Head of caudate nucleus (tissue), 42 donors: ENCODE measurements at regions not wholly inside any gene's neighbourhood (a gene's known extent, or its start where the extent isn't known, plus 50 kb on each side); places are given as distances from the start of the nearest gene placed in this dataset.
"Not testable (repeated sequence)": the region's sequence is repeated elsewhere in the genome, so short reads cannot be mapped to it uniquely, and the experiment has no call there.

Experiments
- DNase-seq, 42 donors: peaks; one replicate each; pipeline versions ENCODE4 v3.0.0 to v3.0.0-alpha.2; 2020 to 2021; ENCODE audit warnings: mixed read lengths in 7 of 42
- intact Hi-C: fragments of 100-400 bp; cut with DNase I; formaldehyde crosslinking; loops from one replicate; pipeline ENCODE4 v1.15.0; 2022

- DNase-seq, result no peak
- intact Hi-C loops, result no loop called here
Observed at GRCh38 chr2:181787310-181788048, 104.1 kb upstream of the ITPRID2 start.

DNA sequence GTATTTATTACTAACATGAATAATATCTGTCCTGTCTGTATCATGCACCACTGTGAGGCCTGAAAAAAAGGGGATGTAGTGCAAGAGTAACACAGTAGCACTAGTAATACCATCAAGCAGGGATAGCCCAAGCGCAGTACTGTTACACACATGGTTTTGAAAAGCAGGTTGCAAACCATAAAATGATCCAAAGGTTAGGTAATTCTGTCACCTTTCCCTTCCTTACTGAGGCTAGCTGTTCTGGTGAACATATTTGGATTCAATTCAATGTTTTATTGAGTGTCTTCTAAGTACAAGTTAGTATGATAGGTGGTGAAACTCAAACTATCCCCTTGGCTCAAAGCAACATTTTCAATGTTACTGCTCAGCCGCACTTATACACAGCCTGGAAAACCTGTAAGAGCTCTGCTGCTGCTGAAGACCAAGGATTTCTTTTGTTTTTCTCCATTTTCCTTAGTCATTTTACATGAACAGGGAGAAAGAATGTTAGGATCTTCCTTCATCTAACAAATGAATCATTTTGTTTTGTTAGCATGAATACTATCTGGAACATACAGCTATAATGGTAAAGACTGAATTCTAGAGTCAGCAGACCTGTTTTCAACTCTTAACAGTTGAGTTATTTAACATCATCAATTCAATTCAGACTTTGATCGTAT, 102.5 kb upstream of the ITPRID2 start:
- intact Hi-C loops, result no loop called here

DNA sequence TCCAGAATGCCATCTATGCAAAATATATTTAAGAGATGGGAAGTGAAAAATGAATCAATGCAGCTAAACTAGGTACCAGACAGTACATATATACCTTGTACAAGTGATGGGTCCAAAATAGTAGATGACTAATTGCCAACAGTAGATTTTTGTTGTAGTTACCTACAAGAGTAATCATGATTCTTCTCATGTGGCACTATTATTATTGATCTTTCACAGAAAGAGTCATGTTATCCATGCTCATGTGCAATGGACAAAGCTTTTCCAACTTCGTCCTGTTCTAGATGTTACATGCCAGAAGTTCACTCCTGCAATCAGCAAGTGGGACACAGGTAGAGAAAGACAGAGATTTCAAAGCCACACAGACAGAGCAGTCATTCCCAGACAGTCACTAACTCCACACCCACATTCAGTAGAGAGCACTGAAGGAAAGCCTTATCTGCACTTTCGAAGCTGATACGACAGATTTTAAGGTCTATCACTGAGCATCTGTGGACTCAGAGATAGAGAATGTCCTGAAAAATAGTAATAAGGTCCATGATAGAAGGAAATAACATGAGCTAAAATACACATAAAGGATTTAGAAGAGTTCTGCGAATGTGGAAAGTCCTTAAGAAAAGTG, 101.6 kb upstream of the ITPRID2 start:
- DNase-seq, result no peak
- intact Hi-C loops, result no loop called here

More for the DNA sequence above, 102.5 kb upstream of the ITPRID2 start:
- no peak for DNase-seq

GRCh38 chr2:181790716-181791649, 100.5 kb upstream of the ITPRID2 start:
- intact Hi-C loops, result no loop called here
- DNase-seq, result no peak

- no peak for DNase-seq
- intact Hi-C loops, result no loop called here
Observed at GRCh38 chr2:181792906-181793305, 98.6 kb upstream of the ITPRID2 start.

DNA sequence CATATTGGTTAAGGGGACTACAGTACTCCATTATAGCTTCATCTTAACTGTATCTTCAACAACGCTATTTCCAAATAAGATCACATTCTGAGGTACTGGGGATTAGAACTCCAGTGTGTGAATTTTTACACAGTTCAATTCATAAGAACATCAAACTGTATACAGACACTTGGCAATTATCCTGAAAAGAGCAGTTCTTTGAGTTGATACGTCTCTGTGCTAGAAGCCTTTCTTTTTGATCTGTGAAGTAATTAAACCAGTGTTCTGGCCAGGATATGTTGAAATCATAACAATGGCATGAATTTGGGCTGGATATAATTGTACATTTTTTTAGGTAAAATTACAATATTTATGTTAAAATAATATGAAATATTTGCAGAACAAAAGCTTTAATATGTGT, 93.5 kb upstream of the ITPRID2 start:
- no peak for DNase-seq
- intact Hi-C loops, result no loop called here

DNA sequence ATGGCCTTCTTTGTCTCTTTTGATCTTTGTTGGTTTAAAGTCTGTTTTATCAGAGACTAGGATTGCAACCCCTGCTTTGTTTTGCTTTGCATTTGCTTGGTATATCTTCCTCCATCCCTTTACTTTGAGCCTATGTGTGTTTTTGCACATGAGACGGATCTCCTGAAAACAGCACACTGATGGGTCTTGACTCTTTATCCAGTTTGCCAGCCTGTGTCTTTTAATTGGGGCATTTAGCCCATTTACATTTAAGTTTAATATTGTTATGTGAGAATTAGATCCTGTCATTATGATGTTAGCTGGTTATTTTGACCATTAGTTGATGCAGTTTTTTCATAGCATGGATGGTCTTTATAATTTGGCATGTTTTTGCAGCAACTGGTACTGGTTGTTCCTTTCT, 89.2 kb upstream of the ITPRID2 start:
- intact Hi-C loops, DNase-seq: not testable (repeated sequence)

- intact Hi-C loops, DNase-seq: not testable (repeated sequence)
Observed at GRCh38 chr2:181803903-181804799, 87.4 kb upstream of the ITPRID2 start.

DNA sequence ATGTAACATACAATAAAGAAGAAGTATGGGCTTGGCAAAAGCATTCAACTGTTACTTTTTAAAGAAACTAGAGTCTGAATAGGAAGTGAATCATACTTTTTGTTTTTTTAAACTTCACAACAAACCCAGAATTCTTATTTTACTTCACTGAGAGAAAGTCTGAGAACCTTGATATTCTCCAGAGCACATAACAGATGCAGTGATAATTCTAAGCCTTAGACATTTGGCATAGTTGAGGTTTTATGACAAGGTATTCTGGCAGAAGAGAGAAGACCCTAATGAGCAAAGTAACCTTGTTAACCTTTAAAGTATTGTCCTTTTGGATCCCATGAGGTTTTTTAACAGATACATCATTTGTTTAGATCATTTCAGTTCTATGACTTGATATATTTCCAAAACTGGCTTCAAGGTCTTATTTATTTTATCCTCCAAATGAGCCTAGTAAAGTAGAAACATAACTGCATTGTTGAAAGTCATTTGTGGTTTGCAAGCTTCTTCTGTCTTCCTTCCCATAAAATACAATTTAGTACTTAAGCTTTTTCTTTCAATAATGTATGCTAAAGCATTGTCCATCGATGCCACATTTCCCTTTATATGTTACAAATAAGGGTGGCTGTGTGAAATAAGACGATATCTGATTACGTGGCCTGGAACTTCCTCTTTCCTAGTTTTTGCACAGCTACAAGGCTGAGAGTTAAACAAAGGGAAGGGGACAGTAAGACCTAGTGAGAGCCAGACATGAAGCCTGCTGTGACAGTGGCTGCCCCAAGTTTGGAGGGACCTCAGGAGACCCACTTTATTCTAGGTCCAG, 86.1 kb upstream of the ITPRID2 start:
- intact Hi-C loops, result no loop called here

GRCh38 chr2:181806039-181806392, 85.5 kb upstream of the ITPRID2 start:
- intact Hi-C loops, result no loop called here

More for the DNA sequence above, 86.1 kb upstream of the ITPRID2 start:
- DNase-seq, result no peak

GRCh38 chr2:181807526-181807925, 84.0 kb upstream of the ITPRID2 start:
- intact Hi-C loops, result no loop called here
- DNase-seq, result no peak

More at GRCh38 chr2:181806039-181806392, 85.5 kb upstream of the ITPRID2 start:
- DNase-seq, result peak in 5 of 42 donors; percentile 7 to 38 (median 13)

DNA sequence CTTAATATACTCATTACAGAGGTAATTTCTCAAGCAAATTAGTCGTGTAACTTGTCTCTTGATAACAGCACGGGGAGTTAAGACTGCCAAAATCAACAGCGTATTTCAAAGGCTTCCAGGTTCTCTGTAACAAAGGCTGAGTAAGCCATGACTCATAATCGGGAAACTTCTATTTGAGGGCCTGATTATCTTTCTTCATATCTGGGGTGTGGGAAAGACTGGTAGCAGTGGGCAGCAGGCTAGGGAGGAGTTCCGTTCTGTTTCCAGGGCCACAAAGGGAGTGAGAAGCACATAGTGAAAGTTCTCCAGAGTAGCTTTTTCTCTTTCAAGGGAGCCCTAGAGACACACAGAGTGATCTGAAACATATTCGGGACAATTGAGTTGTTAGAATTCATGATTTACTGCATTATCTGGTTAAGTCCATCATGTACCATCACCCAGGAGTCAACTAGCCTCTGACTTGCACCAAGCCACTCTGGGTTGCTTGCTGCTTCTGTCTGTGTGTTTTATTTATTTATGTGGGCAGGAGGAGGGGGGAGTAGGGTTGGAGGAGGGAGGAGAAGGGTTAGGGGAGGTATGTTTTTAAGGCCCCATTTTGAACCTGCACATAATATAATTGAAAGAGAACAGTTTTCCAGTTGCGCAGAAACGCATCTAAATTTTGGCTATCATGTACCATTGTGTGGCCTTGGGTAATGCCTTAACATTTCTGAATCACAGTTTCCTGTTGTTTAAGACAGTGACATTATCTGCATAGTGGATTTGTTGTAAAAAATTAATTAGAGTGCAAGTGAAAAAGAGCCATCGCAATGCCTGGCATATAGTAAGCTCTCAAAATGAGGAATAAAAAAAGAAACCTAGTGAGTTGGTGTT, 80.5 kb upstream of the ITPRID2 start:
- intact Hi-C loops, result no loop called here

GRCh38 chr2:181812106-181812743, 79.3 kb upstream of the ITPRID2 start:
- intact Hi-C loops, result no loop called here
- DNase-seq, result no peak

More for the DNA sequence above, 80.5 kb upstream of the ITPRID2 start:
- DNase-seq, result peak in 12 of 42 donors; percentile 10 to 59 (median 21)

DNA sequence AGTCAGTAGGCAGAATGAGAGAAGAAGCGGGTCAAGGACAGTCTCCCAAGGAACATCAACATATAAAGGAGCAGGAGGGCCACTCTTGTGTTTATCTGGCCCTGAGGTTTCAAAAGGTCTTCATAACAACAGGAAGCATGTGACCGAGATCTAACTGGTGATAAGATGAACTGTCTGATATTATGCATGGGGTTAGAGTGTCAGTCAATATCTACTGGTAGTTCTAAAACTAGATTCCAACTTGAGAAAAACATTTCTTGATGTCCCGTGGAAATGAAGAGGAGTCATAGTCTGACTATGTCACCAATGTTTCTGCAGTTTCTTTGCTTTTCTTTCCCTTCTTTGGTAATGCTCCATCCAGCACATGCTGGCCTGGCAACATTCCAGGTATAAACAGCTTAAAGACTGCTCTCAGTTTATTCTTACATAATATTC, 77.5 kb upstream of the ITPRID2 start:
- intact Hi-C loops, result no loop called here
- DNase-seq, result no peak

DNA sequence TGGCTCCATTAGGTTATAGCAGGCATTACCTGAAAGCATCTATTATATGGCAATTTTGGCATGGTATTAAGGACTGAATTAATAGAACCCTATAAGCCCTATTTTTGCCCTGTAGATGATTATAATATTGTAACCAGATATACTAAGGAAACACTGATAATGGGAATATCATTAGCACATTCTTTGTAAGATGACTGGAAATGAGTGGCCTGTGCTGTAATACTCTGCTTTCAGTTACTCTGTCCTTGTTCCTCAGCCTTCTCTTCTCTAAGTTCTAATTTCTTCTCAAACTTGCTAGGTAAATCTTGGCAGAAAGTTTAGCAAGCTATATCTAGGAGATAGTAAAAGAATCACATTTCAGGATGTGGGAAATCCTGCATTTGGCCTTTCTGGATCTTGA, 74.0 kb upstream of the ITPRID2 start:
- no peak for DNase-seq
- intact Hi-C loops, result no loop called here
